ENCODE measurements at regions not wholly inside any gene's neighbourhood (a gene's known extent, or its start where the extent isn't known, plus 50 kb on each side); places are given as distances from the start of the nearest gene placed in this dataset.
A peak's percentile ranks its signal among the peaks of the same experiment; 100 is the strongest.
"Not testable (repeated sequence)": the region's sequence is repeated elsewhere in the genome, so short reads cannot be mapped to it uniquely, and the experiment has no call there.

DNA sequence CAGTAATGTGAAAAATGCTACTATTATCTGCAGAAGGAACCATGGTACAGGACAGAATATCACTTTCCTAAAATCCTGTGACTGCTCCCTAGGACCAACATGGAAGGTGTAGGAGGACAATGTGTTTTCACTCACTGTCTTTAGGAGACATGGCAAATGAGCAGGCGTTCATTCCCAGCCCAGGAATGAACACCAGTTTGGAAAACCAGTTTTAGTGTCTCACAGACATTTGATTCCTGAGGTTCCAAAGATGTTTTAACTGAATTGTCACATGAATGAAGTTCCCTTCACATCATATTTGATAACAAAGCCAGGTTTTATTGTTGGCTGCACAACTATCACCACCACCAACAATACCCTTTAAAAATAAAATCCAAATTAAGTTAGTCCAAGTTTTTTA lies 178.2 kb downstream of the ENC1 start:
- Mint-ChIP-seq H3K9me3 (no peaks in the 10 kb centered on the region), H3K27me3 (peaks cover 0 to 7% (median 6%) of the 10 kb centered on the region in 5 donors), H3K4me3 (no peak overlapping the region), H3K36me3 (no peaks in the 10 kb centered on the region), H3K4me1 (no peaks in the 10 kb centered on the region), H3K27ac (no peak overlapping the region)
- ATAC-seq = no peak
- POLR2A ChIA-PET = no interaction called here
- no peak for DNase-seq

DNA sequence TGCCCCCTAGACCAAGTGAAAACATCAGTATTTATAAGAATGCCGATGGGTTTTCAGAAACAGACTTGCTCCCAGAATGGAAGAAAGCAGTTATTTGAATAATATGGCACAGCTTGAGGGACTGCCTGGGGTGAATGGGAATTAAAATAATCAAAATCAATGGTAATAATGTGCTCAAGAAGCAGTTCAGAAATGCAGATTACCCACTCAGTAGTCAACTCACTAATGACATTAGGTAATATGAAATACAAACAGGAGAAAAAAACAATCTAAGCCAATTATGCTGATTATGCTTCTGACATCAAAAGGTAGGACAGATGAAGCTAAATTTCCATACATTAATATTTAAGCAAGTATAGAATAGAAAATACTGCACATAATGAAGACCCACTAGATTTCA lies 179.3 kb downstream of the ENC1 start:
- no peak for DNase-seq
- H3K9me3 Mint-ChIP-seq = no peaks in the 10 kb centered on the region
- H3K4me1 Mint-ChIP-seq = no peaks in the 10 kb centered on the region
- H3K27ac Mint-ChIP-seq = no peak overlapping the region
- peaks cover 4 to 7% (median 6%) of the 10 kb centered on the region in 5 donors for H3K27me3 Mint-ChIP-seq
- POLR2A ChIA-PET = no interaction called here
- ATAC-seq = no peak
- no peak overlapping the region for H3K4me3 Mint-ChIP-seq
- H3K36me3 Mint-ChIP-seq = no peaks in the 10 kb centered on the region

DNA sequence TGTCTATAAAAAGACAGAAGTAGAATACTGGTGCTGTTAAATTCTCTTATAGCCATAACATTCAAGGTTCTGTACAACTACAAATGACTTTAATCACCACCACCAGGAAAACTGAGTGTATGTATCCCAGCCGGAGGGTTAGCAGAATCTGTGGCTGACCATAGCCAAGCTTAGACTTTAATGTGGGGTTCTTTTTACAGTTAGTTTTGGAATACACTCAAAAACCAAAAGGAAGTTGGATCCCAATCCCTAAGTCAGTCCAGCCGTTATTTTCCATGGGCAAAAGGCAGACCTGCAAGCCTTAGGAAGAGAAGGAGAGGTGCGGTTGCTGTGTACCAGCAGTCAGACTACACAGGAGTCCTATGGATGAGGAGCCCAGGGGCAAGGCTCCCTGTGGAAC lies 179.8 kb downstream of the ENC1 start:
- H3K4me1 Mint-ChIP-seq = no peaks in the 10 kb centered on the region
- POLR2A ChIA-PET = interaction anchor here (0.5 kb wide), 1 partner anchor 13 kb away, joined by 3 read pairs; no protein-coding TSS in a partner anchor
- no peaks in the 10 kb centered on the region for H3K9me3 Mint-ChIP-seq
- ATAC-seq (no peak), DNase-seq (no peak)
- no peak overlapping the region for H3K27ac Mint-ChIP-seq
- H3K27me3 Mint-ChIP-seq = peaks cover 5 to 10% (median 7%) of the 10 kb centered on the region in 5 donors
- H3K36me3 Mint-ChIP-seq = no peaks in the 10 kb centered on the region
- no peak overlapping the region for H3K4me3 Mint-ChIP-seq

DNA sequence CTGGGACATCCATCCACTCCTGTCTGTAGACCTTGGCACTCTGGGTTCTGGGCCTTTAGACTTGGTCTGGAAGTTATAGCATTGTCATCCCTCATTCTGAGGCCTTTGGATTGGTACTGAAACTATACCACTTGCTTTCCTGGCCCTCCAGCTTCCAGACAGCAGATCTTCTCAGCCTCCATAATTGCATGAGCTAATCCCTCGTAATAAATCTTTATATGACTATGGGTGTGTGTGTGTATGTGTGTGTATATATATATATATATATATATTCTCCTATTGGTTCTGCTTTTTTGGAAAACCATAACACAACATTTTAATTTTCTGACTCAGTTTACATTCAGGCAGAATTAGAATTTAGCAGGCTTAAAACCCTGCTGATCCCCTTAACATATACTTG lies 180.5 kb downstream of the ENC1 start:
- Mint-ChIP-seq H3K27ac (peak overlapping the region in 1 of 10 donors; percentile 17), H3K36me3 (no peaks in the 10 kb centered on the region), H3K4me3 (no peak overlapping the region), H3K27me3 (peaks cover 5 to 10% (median 7%) of the 10 kb centered on the region in 5 donors), H3K4me1 (no peaks in the 10 kb centered on the region), H3K9me3 (no peaks in the 10 kb centered on the region)
- ATAC-seq (no peak), DNase-seq (no peak)
- POLR2A ChIA-PET = no interaction called here

DNA sequence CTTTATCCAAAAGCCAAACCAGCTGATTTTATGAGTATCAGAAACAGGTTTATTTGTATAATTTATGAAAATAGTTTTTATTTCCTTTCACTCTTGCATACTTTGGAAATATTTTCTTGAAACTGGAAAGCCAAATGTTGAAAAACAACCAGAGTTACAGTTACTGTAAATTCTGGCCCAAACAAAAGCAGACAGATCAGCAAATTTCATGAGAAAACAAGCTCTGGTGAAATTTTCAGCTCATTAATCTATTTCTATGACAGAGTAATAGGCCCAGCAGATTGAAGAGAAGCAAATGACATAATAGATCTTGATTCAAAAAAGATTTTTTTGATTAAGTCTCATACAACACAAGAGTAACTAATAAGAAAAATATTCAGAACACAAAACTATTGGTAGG lies 182.7 kb downstream of the ENC1 start:
- DNase-seq = no peak
- no peaks in the 10 kb centered on the region for H3K9me3 Mint-ChIP-seq
- H3K27ac Mint-ChIP-seq = no peak overlapping the region
- no peak for ATAC-seq
- no peak overlapping the region for H3K4me3 Mint-ChIP-seq
- POLR2A ChIA-PET = no interaction called here
- no peaks in the 10 kb centered on the region for H3K36me3 Mint-ChIP-seq
- no peaks in the 10 kb centered on the region for H3K4me1 Mint-ChIP-seq
- peaks cover 3 to 10% (median 6%) of the 10 kb centered on the region in 5 donors for H3K27me3 Mint-ChIP-seq

DNA sequence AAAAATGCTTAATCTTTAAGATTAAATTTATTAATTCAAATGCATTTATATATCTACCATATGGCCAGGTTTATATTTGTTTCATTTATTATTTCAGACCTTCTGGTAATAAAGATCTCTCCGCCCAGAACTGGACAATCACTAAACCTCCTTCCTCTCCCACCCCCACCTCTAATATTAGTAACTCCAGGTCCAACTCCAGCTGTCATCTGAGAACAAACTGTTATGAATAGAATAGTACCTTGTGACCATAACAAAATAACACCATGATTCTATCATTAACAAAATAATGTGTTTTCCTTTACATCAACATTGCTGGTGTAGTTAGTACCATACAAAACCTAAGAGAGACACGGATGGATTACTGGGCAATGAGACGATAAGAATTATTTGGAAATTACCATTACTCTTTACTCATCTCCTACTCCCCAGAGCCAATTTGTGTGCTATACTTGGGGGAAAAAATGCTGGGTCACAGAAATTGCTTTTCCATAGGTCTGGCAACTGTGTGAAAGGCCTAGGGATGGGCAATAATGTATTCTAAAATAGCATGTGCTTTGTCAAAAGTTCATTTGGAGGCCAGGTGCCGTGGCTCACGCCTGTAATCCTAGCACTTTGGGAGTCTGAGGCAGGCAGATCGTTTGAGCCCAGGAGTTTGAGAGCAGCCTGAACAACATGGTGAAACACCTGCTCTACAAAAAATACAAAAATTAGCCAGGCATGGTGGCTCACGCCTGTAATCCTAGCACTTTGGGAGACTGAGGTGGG lies 186.1 kb downstream of the ENC1 start:
- Mint-ChIP-seq H3K9me3 (no peaks in the 10 kb centered on the region), H3K36me3 (no peaks in the 10 kb centered on the region), H3K27me3 (peaks cover 2 to 10% (median 5%) of the 10 kb centered on the region in 5 donors), H3K4me3 (no peak overlapping the region), H3K4me1 (no peaks in the 10 kb centered on the region), H3K27ac (no peak overlapping the region)
- DNase-seq (no peak), ATAC-seq (no peak)
- POLR2A ChIA-PET = no interaction called here

DNA sequence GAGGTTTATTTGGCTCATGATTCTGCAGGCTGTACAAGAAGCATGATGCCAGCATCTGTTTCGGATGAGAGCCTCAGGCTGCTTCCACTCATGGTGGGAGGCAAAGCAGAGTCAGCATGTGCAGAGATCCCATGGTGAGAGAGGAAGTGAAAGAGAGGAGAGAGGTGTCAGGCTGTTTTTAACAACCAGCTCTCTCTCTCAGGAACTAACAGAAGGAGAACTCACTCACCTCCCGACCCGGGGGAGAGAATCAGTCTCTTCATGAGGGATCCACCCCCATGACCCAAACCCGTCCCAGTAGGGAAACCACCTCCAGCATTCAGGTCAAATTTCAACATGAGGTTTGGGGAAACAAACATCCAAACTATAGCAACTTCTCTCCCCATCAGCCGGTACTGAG lies 187.7 kb downstream of the ENC1 start:
- Mint-ChIP-seq H3K27ac (no peak overlapping the region), H3K4me1 (no peaks in the 10 kb centered on the region), H3K36me3 (no peaks in the 10 kb centered on the region), H3K9me3 (peaks cover 0 to 1% (median 0%) of the 10 kb centered on the region in 9 donors), H3K27me3 (peaks cover 2 to 10% (median 5%) of the 10 kb centered on the region in 5 donors), H3K4me3 (no peak overlapping the region)
- DNase-seq (no peak), ATAC-seq (no peak)
- POLR2A ChIA-PET = no interaction called here

DNA sequence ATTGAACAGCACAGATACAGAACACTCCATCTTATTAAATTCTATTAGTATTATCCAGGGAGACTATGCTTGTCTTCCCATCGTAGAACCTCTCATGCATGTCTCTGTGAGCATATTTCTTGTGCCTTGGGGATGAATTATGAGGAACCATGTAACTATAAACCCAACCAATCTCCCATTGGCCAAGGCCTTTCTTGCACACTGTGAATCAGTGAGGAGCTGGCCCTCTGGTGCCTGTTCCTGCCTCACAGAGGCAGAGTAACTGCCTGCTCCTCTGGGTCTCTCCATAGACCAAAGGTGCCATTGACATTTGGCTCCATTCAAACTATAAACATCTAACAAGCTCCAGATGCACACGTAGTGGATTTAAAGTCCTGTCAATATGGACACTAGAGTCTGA lies 190.4 kb downstream of the ENC1 start:
- POLR2A ChIA-PET = no interaction called here
- Mint-ChIP-seq H3K4me1 (no peaks in the 10 kb centered on the region), H3K27ac (no peak overlapping the region), H3K9me3 (peaks cover 0 to 1% (median 0%) of the 10 kb centered on the region in 9 donors), H3K4me3 (no peak overlapping the region), H3K27me3 (peaks cover 0 to 6% (median 2%) of the 10 kb centered on the region in 5 donors), H3K36me3 (no peaks in the 10 kb centered on the region)
- ATAC-seq (no peak), DNase-seq (no peak)

DNA sequence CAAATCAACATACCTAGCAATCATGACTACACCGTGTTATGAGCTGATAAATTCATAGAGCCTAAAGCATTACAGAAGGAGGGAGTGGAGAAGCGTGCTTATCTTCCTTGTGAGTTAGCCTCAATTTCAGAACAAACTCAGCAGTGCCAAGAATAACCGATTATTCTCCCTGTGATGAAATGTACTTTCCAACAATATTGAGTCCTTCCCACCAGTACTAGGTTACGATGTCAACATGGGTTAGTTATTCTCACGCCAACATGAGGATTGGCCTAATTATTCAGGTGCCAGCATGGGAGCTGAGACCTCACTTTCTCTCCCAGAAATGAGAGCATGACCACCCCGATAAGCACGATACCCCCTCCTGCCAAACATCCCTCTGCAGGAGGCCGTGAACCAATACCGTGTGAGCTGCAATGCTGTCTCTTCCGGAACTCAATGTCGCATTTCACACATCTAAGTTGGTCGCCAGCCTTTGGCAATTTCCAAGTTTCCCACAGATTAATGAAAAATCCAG lies 193.7 kb downstream of the ENC1 start:
- Mint-ChIP-seq H3K27ac (no peak overlapping the region), H3K9me3 (peaks cover 0 to 1% (median 0%) of the 10 kb centered on the region in 9 donors), H3K4me1 (no peaks in the 10 kb centered on the region), H3K4me3 (no peak overlapping the region), H3K36me3 (no peaks in the 10 kb centered on the region), H3K27me3 (peaks cover 0 to 6% (median 2%) of the 10 kb centered on the region in 5 donors)
- no peak for ATAC-seq
- POLR2A ChIA-PET = no interaction called here
- DNase-seq = no peak

DNA sequence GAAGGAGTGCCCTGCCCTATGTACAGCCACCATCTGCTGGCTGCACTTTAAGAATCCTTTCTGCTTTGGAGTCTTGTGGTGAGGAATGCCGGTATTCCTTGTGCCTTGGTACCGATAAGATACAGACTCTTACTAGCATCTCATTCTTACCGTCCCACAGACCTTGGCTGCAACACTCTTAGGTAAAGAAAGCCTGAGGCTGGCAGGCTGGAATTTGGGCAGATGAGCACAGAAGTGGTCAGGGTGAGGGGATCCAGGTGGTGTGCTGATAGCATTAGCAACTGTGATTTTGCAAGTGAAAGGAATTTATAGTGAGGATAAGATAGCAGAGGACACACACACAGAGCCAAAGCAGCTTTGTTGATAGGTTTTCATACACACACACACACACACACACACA lies 198.1 kb downstream of the ENC1 start:
- H3K4me1 Mint-ChIP-seq = no peaks in the 10 kb centered on the region
- H3K36me3 Mint-ChIP-seq = no peaks in the 10 kb centered on the region
- POLR2A ChIA-PET = no interaction called here
- peaks cover 0 to 3% (median 0%) of the 10 kb centered on the region in 9 donors for H3K9me3 Mint-ChIP-seq
- H3K27ac Mint-ChIP-seq = no peak overlapping the region
- DNase-seq (no peak), ATAC-seq (no peak)
- H3K27me3 Mint-ChIP-seq = peaks cover 0 to 11% (median 7%) of the 10 kb centered on the region in 5 donors
- H3K4me3 Mint-ChIP-seq = no peak overlapping the region

DNA sequence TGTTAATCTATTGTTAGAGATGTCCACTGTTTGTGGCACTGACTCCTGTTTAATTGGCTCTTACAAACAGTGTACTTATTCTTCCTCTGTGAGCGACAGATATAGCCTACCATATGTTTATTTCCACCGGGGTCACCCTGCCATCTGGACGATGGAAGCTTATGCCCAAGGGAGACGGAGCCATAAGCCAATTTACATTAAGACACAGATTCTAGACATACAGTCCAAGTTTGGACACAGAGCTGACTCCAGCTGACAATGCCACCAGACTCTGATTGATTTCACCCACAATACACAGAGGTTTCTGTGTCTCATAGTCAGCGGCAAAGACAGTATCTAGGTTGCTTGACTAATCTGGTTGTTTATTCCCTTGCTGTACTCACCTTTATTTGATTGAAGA lies 198.9 kb downstream of the ENC1 start:
- Mint-ChIP-seq H3K36me3 (no peaks in the 10 kb centered on the region), H3K27ac (no peak overlapping the region), H3K4me3 (no peak overlapping the region), H3K9me3 (peaks cover 0 to 6% (median 0%) of the 10 kb centered on the region in 9 donors), H3K4me1 (no peaks in the 10 kb centered on the region), H3K27me3 (peaks cover 0 to 11% (median 5%) of the 10 kb centered on the region in 5 donors)
- ATAC-seq (no peak), DNase-seq (no peak)
- POLR2A ChIA-PET = no interaction called here

DNA sequence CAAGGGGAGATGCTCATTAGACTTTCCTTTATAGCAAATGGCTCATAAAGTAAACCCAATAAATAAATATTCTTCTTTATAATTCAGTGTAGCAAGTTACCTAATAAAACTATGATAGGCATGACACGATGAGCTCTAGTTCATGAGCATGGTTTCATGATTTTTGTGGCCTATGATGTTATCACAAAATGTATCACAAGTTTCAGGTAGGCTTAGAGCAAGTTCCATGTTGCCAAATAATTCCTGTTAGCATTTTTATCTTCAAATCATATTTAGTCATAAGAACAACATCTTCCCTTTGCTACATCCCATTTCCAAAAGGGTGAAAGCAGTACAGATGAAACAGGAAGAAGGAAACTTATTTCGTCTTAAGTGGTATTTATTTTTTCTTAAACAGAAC lies 200.2 kb downstream of the ENC1 start:
- DNase-seq = no peak
- no peaks in the 10 kb centered on the region for H3K36me3 Mint-ChIP-seq
- H3K27me3 Mint-ChIP-seq = peaks cover 4 to 12% (median 9%) of the 10 kb centered on the region in 5 donors
- H3K4me1 Mint-ChIP-seq = no peaks in the 10 kb centered on the region
- ATAC-seq = no peak
- H3K4me3 Mint-ChIP-seq = no peak overlapping the region
- POLR2A ChIA-PET = no interaction called here
- no peak overlapping the region for H3K27ac Mint-ChIP-seq
- peaks cover 0 to 15% (median 0%) of the 10 kb centered on the region in 9 donors for H3K9me3 Mint-ChIP-seq

DNA sequence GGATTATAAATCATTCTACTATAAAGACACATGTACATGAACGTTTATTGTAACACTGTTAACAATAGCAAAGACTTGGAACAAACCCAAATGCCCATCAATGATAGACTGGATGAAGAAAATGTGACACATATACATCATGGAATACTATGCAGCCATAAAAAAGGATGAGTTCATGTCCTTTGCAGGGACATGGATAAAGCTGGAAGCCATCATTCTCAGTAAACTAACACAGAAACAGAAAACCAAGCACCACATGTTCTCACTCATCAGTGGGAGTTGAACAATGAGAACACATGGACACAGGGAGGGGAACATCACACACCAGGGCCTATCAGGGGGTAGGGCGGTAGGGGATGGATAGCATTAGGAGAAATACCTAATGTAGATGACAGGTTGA lies 202.7 kb downstream of the ENC1 start:
- H3K27ac Mint-ChIP-seq, H3K4me3 Mint-ChIP-seq, POLR2A ChIA-PET, ATAC-seq, DNase-seq, H3K36me3 Mint-ChIP-seq: not testable (repeated sequence)
- Mint-ChIP-seq H3K4me1 (peaks cover 0 to 16% (median under 1%) of the 10 kb centered on the region in 4 donors), H3K9me3 (peaks cover 0 to 15% (median 0%) of the 10 kb centered on the region in 9 donors), H3K27me3 (peaks cover 2 to 20% (median 19%) of the 10 kb centered on the region in 5 donors)

All from naive thymus-derived CD8-positive, alpha-beta T cell (primary cell).